Gastroesophageal sphincter (tissue), 4 donors: ENCODE measurements at regions not wholly inside any gene's neighbourhood (a gene's known extent, or its start where the extent isn't known, plus 50 kb on each side); places are given as distances from the start of the nearest gene placed in this dataset.
"Not testable (repeated sequence)": the region's sequence is repeated elsewhere in the genome, so short reads cannot be mapped to it uniquely, and the experiment has no call there.

Experiments
- ATAC-seq: fragments of 150-250 bp; one replicate; pipeline ENCODE4 v1.9.1; 2016; ENCODE audit warnings: mild to moderate bottlenecking, moderate library complexity
- H3K27ac ChIP-seq, 4 donors: fragments of 200-600 bp; sonication (generic) in 3 of 4; 1 replicate in 3 of 4; 2 replicates in 1 of 4; pipeline ENCODE4 v1.5.1; 2016 to 2019
- H3K27me3 ChIP-seq: fragments of 200-600 bp; sonication (generic); one replicate; pipeline ENCODE4 v1.5.1; 2019
- H3K36me3 ChIP-seq, 2 donors: fragments of 200-600 bp; sonication (generic); one replicate each; pipeline ENCODE4 v1.5.1; 2019; ENCODE audit warnings: control low read depth in 1 of 2
- H3K4me1 ChIP-seq, 3 donors: fragments of 200-600 bp; sonication (generic); 1 replicate in 2 of 3; 2 replicates in 1 of 3; pipeline ENCODE4 v1.5.1; 2016 to 2019; ENCODE audit warnings: control low read depth in 2 of 3
- H3K4me3 ChIP-seq, 2 donors: fragments of 200-600 bp; sonication (generic); one replicate each; pipeline ENCODE4 v1.5.1; 2019; ENCODE audit warnings: mild to moderate bottlenecking in 1 of 2, moderate library complexity in 1 of 2
- H3K9me3 ChIP-seq, 3 donors: fragments of 200-600 bp; sonication (generic); one replicate each; pipeline ENCODE4 v1.5.1; 2017 to 2019; ENCODE audit warnings: control low read depth in 2 of 3
- EP300 ChIP-seq: sonication (generic); formaldehyde crosslinking; IDR thresholded peaks from one replicate; pipeline ENCODE4 v1.6.1; 2017; ENCODE audit warnings: antibody characterized with exemption, mild to moderate bottlenecking
- POLR2A ChIP-seq, 2 donors: fragments of 450-650 bp; IDR thresholded peaks; one replicate each; pipeline ENCODE4 v1.6.1; 2017; ENCODE audit warnings: antibody characterized with exemption in 2 of 2, mild to moderate bottlenecking in 2 of 2, moderate library complexity in 1 of 2
- POLR2AphosphoS5 ChIP-seq: sonication (generic); formaldehyde crosslinking; IDR thresholded peaks from one replicate; pipeline ENCODE4 v1.6.1; 2017; ENCODE audit warnings: antibody characterized with exemption
- WGBS, 2 donors: methylation state at CpG; one replicate each; pipeline ENCODE4 v1.1.5; 2018; ENCODE audit warnings: low coverage in 1 of 2; 5-methylcytosine and 5-hydroxymethylcytosine counted together
- TF ChIP-seq, protein P1 (sequence below), 4 experiments: fragments of 200-600 bp in 2 of 4; fragments of 450-650 bp in 2 of 4; sonication (generic) in 1 of 4; IDR thresholded peaks; one replicate each; pipeline ENCODE4 v1.5.1; 2017 to 2019; ENCODE audit warnings: antibody characterized with exemption in 4 of 4, mild to moderate bottlenecking in 2 of 4, moderate library complexity in 2 of 4

DNA sequence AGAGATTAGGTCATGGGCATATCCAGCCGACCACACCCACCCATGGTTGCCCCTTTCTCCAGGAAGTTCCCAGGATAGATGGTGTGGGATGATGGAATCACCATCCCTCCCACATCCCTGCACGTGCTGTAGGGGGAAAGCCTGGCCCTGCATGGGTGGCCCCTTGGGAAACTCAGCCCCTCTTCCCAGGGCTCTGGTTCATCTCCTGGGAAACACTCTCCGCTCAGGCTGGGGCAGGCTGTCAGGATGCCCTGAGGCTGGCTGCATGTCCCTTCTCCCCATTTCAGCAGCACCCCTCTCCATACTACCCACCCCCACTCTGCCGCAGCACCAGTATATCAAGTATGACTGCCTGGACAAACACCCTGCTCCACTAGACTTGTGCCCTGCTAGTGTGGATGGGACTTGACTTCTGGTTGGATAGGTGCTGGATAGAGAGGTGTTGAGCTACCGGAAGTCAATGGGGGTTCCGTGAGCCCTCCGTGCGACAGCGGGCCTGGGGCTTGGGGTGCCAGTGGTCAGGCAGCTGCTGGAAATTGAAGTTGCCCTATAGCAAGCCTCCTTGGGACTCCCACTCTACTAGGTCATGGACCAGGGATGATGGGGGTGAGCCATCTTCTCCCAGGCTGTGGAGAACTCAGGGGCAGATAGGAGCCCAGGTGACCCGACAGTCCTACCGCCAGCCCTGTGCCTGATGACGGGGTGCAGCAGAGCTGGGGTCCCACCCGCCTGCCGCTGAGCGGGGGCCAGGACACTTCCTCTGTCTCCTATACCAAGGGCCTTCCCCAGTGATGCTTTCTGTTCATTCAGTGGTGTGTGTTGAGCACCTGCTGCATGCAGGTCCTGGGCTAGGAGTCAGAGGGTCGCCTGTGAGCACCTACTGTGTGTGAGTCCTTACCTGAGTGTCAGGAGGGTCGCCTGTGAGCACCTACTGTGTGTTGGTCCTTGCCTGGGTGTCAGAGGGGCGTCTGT lies 69.4 kb upstream of the COL5A1 start:
- Histone ChIP-seq H3K27me3 (no peaks in the 10 kb centered on the region), H3K36me3 (no peaks in the 10 kb centered on the region), H3K4me1 (no peaks in the 10 kb centered on the region), H3K4me3 (no peak overlapping the region), H3K27ac (no peak overlapping the region), H3K9me3 (peaks cover 0 to 3% (median 0%) of the 10 kb centered on the region in 3 donors)
- ATAC-seq, result no peak
- TF ChIP-seq POLR2A (IDR thresholded peaks at IDR 0.05) (no peak), POLR2AphosphoS5 (no peak), EP300 (no peak)
- TF ChIP-seq, protein P1, sequence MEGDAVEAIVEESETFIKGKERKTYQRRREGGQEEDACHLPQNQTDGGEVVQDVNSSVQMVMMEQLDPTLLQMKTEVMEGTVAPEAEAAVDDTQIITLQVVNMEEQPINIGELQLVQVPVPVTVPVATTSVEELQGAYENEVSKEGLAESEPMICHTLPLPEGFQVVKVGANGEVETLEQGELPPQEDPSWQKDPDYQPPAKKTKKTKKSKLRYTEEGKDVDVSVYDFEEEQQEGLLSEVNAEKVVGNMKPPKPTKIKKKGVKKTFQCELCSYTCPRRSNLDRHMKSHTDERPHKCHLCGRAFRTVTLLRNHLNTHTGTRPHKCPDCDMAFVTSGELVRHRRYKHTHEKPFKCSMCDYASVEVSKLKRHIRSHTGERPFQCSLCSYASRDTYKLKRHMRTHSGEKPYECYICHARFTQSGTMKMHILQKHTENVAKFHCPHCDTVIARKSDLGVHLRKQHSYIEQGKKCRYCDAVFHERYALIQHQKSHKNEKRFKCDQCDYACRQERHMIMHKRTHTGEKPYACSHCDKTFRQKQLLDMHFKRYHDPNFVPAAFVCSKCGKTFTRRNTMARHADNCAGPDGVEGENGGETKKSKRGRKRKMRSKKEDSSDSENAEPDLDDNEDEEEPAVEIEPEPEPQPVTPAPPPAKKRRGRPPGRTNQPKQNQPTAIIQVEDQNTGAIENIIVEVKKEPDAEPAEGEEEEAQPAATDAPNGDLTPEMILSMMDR (IDR thresholded peaks at IDR 0.05), result no peak
- WGBS, 2 donors, result 80 to 85% methylated on average over 1 to 10 of the region's 18 CpGs

DNA sequence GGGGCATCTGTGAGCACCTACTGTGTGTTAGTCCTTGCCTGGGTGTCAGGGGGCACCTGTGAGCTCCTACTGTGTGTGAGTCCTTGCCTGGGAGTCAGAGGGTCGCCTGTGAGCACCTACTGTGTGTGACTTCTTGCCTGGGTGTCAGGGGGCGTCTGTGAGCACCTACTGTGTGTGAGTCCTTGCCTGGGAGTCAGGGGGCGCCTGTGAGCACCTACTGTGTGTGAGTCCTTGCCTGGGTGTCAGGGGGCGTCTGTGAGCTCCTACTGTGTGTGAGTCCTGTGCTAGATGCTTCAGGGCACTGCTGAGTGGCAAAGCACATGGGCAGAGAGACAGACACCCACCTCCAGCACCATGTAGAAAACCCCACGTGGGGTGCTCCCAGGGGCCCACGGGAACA lies 66.9 kb upstream of the COL5A1 start:
- H3K27me3 ChIP-seq, ATAC-seq, H3K4me3 ChIP-seq, H3K9me3 ChIP-seq, H3K27ac ChIP-seq, H3K36me3 ChIP-seq, H3K4me1 ChIP-seq: not testable (repeated sequence)
- WGBS, 2 donors, result 60 to 80% methylated on average over 1 to 2 of the region's 6 CpGs

DNA sequence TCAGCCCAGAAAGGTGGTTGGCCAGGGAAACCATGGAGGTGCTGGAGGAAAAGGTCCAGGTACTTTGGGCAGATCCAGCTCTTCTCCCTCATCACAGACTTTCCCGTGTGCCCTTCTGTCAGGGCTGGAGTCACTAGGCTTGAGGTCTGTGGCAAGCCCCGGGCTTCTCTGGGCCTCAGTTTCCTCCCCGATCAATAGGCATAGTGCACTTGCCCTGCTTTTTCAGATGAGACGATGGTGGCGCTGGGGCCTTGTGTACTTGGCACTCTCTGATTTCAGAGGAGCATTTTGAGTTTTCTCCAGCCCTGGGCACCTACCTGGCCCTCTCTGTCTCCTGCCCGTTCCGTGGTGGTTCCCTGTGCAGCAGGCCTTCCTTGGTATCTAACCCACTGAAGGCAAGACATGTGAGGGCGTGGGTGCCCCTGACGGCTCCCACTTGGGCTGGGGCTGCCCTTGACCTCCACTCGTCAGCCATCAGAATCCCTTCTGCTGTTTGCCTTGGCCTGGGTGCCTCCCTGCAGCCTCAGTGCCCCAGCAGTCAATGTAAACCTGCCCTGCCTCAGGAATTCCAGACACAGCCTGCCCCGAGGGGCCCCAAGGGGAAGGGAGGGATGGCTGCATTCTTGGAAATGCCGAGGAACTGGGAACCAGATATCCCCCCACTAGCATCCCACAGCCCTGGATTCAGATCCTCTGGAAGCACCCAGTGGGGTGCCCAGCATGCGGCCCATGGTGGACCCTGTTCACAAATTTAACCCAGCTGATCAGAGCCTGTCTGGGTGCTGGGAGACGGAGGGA lies 66.3 kb upstream of the COL5A1 start:
- 53 to 70% methylated on average over 3 of the region's 14 CpGs for WGBS, 2 donors
- ATAC-seq, result no peak

DNA sequence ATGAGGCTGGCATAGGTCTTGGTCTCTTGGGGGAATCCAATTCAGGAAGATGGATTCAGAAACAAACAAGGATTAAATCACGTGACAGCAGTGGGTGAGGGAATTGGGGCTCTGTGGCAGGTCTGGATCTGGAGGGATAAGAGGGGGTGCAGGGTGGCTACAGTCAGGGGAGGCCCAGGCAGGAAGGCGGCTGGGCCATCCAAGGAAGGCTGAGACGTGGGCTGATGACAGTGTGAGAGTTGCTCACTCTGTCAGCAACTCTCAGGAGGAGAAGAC lies 65.8 kb upstream of the COL5A1 start:
- Histone ChIP-seq H3K4me3 (no peak overlapping the region), H3K36me3 (no peaks in the 10 kb centered on the region), H3K9me3 (no peaks in the 10 kb centered on the region), H3K27ac (no peak overlapping the region), H3K27me3 (no peaks in the 10 kb centered on the region), H3K4me1 (no peaks in the 10 kb centered on the region)
- 31 to 83% methylated on average over 2 to 3 of the region's 3 CpGs for WGBS, 2 donors
- TF ChIP-seq POLR2AphosphoS5 (no peak), EP300 (no peak), POLR2A (IDR thresholded peaks at IDR 0.05) (no peak)
- TF ChIP-seq, protein P1 (IDR thresholded peaks at IDR 0.05), result no peak
- no peak for ATAC-seq

More for the DNA sequence above, 66.3 kb upstream of the COL5A1 start:
- no peaks in the 10 kb centered on the region for H3K9me3 ChIP-seq
- H3K4me1 ChIP-seq, result no peaks in the 10 kb centered on the region
- H3K4me3 ChIP-seq, result no peak overlapping the region
- H3K27me3 ChIP-seq, result no peaks in the 10 kb centered on the region
- TF ChIP-seq, protein P1 (IDR thresholded peaks at IDR 0.05), result no peak
- no peak for TF ChIP-seq POLR2AphosphoS5
- no peak for TF ChIP-seq POLR2A (IDR thresholded peaks at IDR 0.05)
- no peak for TF ChIP-seq EP300
- H3K36me3 ChIP-seq, result no peaks in the 10 kb centered on the region
- no peak overlapping the region for H3K27ac ChIP-seq

DNA sequence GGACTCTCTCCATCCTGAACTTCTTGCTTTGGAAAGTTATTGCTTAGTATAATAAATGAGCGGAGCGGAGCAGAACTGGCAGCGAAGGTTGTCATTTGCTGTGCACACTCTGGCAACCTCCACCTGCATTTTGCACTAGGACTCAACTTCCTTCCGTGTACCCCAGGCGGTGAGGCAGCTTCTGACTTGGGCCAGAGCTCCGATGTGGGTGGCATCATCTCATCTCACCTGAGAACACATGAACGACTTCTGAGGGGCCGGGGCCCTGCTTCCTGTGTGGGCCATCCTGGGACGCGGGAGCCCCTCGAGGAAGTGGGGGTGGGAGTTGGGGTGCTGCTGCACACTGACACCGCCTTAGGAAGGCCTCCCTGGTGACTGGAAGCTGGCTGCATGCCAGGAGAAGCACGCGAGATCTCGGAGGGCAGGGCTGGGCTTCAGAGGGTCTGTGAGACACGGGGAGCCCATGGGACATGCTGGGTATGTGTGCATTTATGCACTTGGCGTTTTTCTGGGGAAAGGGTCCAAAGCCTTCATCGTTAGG lies 56.5 kb upstream of the COL5A1 start:
- peaks cover 17% of the 10 kb centered on the region for H3K27me3 ChIP-seq
- no peak overlapping the region for H3K4me3 ChIP-seq
- 50 to 56% methylated on average over 2 to 4 of the region's 18 CpGs for WGBS, 2 donors
- TF ChIP-seq EP300 (no peak), POLR2A (IDR thresholded peaks at IDR 0.05) (no peak), POLR2AphosphoS5 (no peak)
- TF ChIP-seq, protein P1 (IDR thresholded peaks at IDR 0.05), result no peak
- no peak for ATAC-seq
- H3K9me3 ChIP-seq, result no peaks in the 10 kb centered on the region
- H3K27ac ChIP-seq, result no peak overlapping the region
- H3K4me1 ChIP-seq, result no peaks in the 10 kb centered on the region
- H3K36me3 ChIP-seq, result no peaks in the 10 kb centered on the region
